B cell (primary cell): ENCODE measurements at regions not wholly inside any gene's neighbourhood (a gene's known extent, or its start where the extent isn't known, plus 50 kb on each side); places are given as distances from the start of the nearest gene placed in this dataset.
"Not testable (repeated sequence)": the region's sequence is repeated elsewhere in the genome, so short reads cannot be mapped to it uniquely, and the experiment has no call there.

Source experiments
- ATAC-seq: fragments of 200-7000 bp; cut with Tn5 transposase; one replicate; pipeline ENCODE4 v1.10.0; 2021; ENCODE audit warnings: low read depth, mild to moderate bottlenecking, moderate number of reproducible peaks, moderate library complexity
- CTCF ChIA-PET: fragments of 350-600 bp; sonication (Branson Sonifier 250); formaldehyde crosslinking; loops from one replicate; lab custom pipeline; 2021; ENCODE audit warnings: antibody characterized with exemption, inconsistent platforms; lab: Charles Lee
- POLR2A ChIA-PET: fragments of 350-600 bp; sonication (Branson Sonifier 250); formaldehyde crosslinking; loops from one replicate; lab custom pipeline; 2021; ENCODE audit warnings: antibody characterized with exemption; lab: Charles Lee
- DNase-seq: peaks from one replicate; pipeline ENCODE4 v3.0.0; 2013
- H2AFZ ChIP-seq: 2 replicates; pipeline ENCODE4 v1.6.1; 2012; ENCODE audit warnings: mild to moderate bottlenecking, low read depth, low read length; ENCODE audit not compliant: insufficient read depth, poor library complexity, severe bottlenecking
- H3K27ac ChIP-seq, 2 donors: 1 replicate in 1 of 2; 2 replicates in 1 of 2; pipeline ENCODE4 v1.5.1; 2012 to 2013; ENCODE audit warnings: low read length in 2 of 2, mild to moderate bottlenecking in 2 of 2, moderate library complexity in 1 of 2
- H3K27me3 ChIP-seq, 4 experiments: fragments of 200-600 bp in 1 of 4; sonication (generic) in 1 of 4; replicated peaks in 1 of 4; 1 replicate in 2 of 4; 2 replicates in 2 of 4; pipeline versions ENCODE4 v1.6.1 to v1.7.0; 2013 to 2016; ENCODE audit warnings: low read length in 3 of 4, mild to moderate bottlenecking in 2 of 4, mixed read lengths in 1 of 4, moderate library complexity in 1 of 4; ENCODE audit not compliant: insufficient read depth in 4 of 4, control insufficient read depth in 3 of 4; ENCODE audit errors: control extremely low read depth in 1 of 4
- H3K36me3 ChIP-seq, 2 experiments: replicated peaks in 1 of 2; 1 replicate in 1 of 2; 2 replicates in 1 of 2; pipeline versions ENCODE4 v1.6.1 to v1.7.1; 2013; ENCODE audit warnings: low read length in 1 of 2; ENCODE audit not compliant: insufficient read depth in 2 of 2, control insufficient read depth in 1 of 2; ENCODE audit errors: control extremely low read depth in 1 of 2, extremely low read depth in 1 of 2
- H3K4me1 ChIP-seq, 2 donors: fragments of 200-600 bp in 1 of 2; sonication (generic) in 1 of 2; 1 replicate in 1 of 2; 2 replicates in 1 of 2; pipeline versions ENCODE4 v1.5.1 to v1.6.1; 2013 to 2017; ENCODE audit warnings: low read length in 2 of 2; ENCODE audit not compliant: control insufficient read depth in 2 of 2, insufficient read depth in 2 of 2
- H3K4me2 ChIP-seq: replicated peaks from 2 replicates; pipeline ENCODE3; 2012; ENCODE audit warnings: mild to moderate bottlenecking, low read depth, low read length; ENCODE audit not compliant: poor library complexity, severe bottlenecking
- H3K4me3 ChIP-seq, 5 experiments: fragments of 200-600 bp in 1 of 5; sonication (generic) in 1 of 5; 1 replicate in 3 of 5; 2 replicates in 2 of 5; pipeline versions ENCODE4 v1.5.1 to v1.7.0; 2011 to 2016; ENCODE audit warnings: low read length in 4 of 5, mild to moderate bottlenecking in 4 of 5, low read depth in 2 of 5, control low read depth in 1 of 5, moderate library complexity in 1 of 5; ENCODE audit not compliant: insufficient read depth in 1 of 5; ENCODE audit errors: control extremely low read depth in 1 of 5, extremely low read depth in 1 of 5
- H3K79me2 ChIP-seq: fragments of 200-600 bp; sonication (generic); one replicate; pipeline ENCODE4 v1.6.0; 2016; ENCODE audit warnings: low read length; ENCODE audit not compliant: control insufficient read depth, insufficient read depth
- H3K9ac ChIP-seq: fragments of 200-600 bp; sonication (generic); 2 replicates; pipeline ENCODE4 v1.6.1; 2017; ENCODE audit warnings: mild to moderate bottlenecking, low read length, moderate library complexity
- H3K9me3 ChIP-seq, 3 donors: one replicate each; pipeline versions ENCODE4 v1.6.1 to v1.7.1; 2013; ENCODE audit warnings: low read length in 2 of 3; ENCODE audit not compliant: control insufficient read depth in 2 of 3, insufficient read depth in 1 of 3; ENCODE audit errors: control extremely low read depth in 1 of 3
- H4K20me1 ChIP-seq: 2 replicates; pipeline ENCODE4 v1.6.0; 2012; ENCODE audit warnings: mild to moderate bottlenecking, low read length; ENCODE audit not compliant: insufficient read depth, control insufficient read depth, poor library complexity, severe bottlenecking
- H3K27ac Mint-ChIP-seq: one replicate; pipeline ENCODE4 v1.8.0; 2021; ENCODE audit warnings: mixed read lengths
- H3K27me3 Mint-ChIP-seq: one replicate; pipeline ENCODE4 v1.8.0; 2021; ENCODE audit warnings: mixed read lengths
- H3K4me1 Mint-ChIP-seq: one replicate; pipeline ENCODE4 v1.8.0; 2021; ENCODE audit warnings: mixed read lengths
- H3K4me3 Mint-ChIP-seq: one replicate; pipeline ENCODE4 v1.8.0; 2021; ENCODE audit warnings: mixed read lengths
- H3K9me3 Mint-ChIP-seq: one replicate; pipeline ENCODE4 v1.8.0; 2022; ENCODE audit warnings: mixed read lengths; ENCODE audit not compliant: insufficient read depth
- CTCF ChIP-seq: fragments of 200-600 bp; IDR thresholded peaks from one replicate; pipeline ENCODE4 v1.8.0; 2022; ENCODE audit warnings: antibody characterized with exemption, mild to moderate bottlenecking
- EZH2 ChIP-seq: IDR thresholded peaks from 2 replicates; pipeline ENCODE4 v1.6.1; 2012; ENCODE audit warnings: borderline replicate concordance, low read depth, mild to moderate bottlenecking, moderate library complexity, low read length; ENCODE audit not compliant: insufficient read depth, poor library complexity, severe bottlenecking
- WGBS: methylation state at CpG from one replicate; pipeline ENCODE4 v1.1.5; 2013; ENCODE audit warnings: missing lambda C conversion rate; ENCODE audit not compliant: insufficient coverage; 5-methylcytosine and 5-hydroxymethylcytosine counted together
- intact Hi-C: fragments of 100-400 bp; cut with micrococcal nuclease; formaldehyde crosslinking; loops from one replicate; pipeline ENCODE4 v1.10.0; 2022

DNA sequence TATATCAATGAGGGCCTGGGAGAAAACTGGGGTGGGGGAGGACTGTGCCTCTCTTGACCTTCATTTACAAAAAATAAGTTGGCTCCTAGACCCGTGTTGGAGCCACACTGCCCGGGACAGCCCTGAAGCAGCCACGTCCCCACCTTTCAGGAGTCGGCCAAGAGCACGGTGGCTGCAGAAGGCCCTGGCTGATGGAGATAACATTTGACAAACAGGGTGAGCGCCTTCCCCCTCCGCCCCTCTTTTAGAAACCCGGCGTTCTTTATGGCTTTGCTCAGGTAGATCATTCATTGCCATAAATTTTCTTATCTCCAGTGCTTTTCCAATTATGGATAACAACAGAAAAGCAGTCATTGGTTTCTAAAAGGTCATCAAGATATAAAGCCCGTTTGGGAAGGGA, 398.1 kb upstream of the TNRC6C start:
- no peaks in the 10 kb centered on the region for H3K4me1 Mint-ChIP-seq
- Histone ChIP-seq H3K27me3 (peaks cover 0 to 13% (median 2%) of the 10 kb centered on the region in 4 experiments), H3K4me3 (no peak overlapping the region), H3K79me2 (no peaks in the 10 kb centered on the region), H3K9me3 (no peaks in the 10 kb centered on the region), H3K27ac (no peak overlapping the region), H3K36me3 (no peaks in the 10 kb centered on the region), H3K4me1 (no peaks in the 10 kb centered on the region), H3K9ac (no peak overlapping the region), H3K4me2 (no peak overlapping the region), H4K20me1 (no peaks in the 10 kb centered on the region), H2AFZ (no peak overlapping the region)
- no peak overlapping the region for H3K27ac Mint-ChIP-seq
- no peak for DNase-seq
- peaks cover 29% of the 10 kb centered on the region for H3K27me3 Mint-ChIP-seq
- ChIA-PET CTCF (no interaction called here), POLR2A (no interaction called here)
- no peaks in the 10 kb centered on the region for H3K9me3 Mint-ChIP-seq
- TF ChIP-seq CTCF = no peak
- TF ChIP-seq EZH2 = no peak
- intact Hi-C loops = no loop called here
- ATAC-seq = no peak
- H3K4me3 Mint-ChIP-seq = no peak overlapping the region
- 87% methylated on average over 7 of the region's 10 CpGs for WGBS

DNA sequence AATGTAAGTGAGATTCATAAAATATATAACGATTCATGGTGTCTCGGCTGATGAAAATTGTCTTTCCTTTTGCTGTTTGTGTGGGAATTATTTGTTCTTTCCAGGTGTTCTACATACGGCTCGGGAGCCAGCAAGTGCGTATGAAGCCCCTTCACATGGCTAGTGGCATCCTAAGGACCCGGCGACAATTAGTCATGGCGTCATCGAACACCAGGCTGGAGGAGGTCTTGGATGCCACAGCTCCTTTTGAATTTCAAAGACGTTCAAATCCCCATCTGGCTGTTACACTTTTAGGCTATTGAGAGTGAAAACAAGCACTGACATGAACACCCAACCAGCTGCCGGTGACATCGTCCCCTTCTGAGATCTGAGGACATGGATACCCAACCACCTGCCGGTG, 397.7 kb upstream of the TNRC6C start:
- no peak overlapping the region for H3K4me3 ChIP-seq
- whole genome bisulfite sequencing = 82% methylated on average over 10 of the region's 13 CpGs
- no peaks in the 10 kb centered on the region for H3K9me3 ChIP-seq
- no peaks in the 10 kb centered on the region for H3K36me3 ChIP-seq
- H4K20me1 ChIP-seq = no peaks in the 10 kb centered on the region
- DNase-seq (no peak), ATAC-seq (no peak)
- no peaks in the 10 kb centered on the region for H3K9me3 Mint-ChIP-seq
- H2AFZ ChIP-seq = no peak overlapping the region
- H3K4me2 ChIP-seq = no peak overlapping the region
- TF ChIP-seq EZH2 (no peak), CTCF (no peak)
- H3K9ac ChIP-seq = no peak overlapping the region
- H3K4me3 Mint-ChIP-seq = no peak overlapping the region
- no peaks in the 10 kb centered on the region for H3K4me1 Mint-ChIP-seq
- ChIA-PET CTCF (no interaction called here), POLR2A (no interaction called here)
- no peaks in the 10 kb centered on the region for H3K4me1 ChIP-seq
- no peaks in the 10 kb centered on the region for H3K79me2 ChIP-seq
- no peak overlapping the region for H3K27ac ChIP-seq
- peaks cover 34% of the 10 kb centered on the region for H3K27me3 Mint-ChIP-seq
- intact Hi-C loops = no loop called here
- H3K27ac Mint-ChIP-seq = no peak overlapping the region
- H3K27me3 ChIP-seq = peaks cover 0 to 18% (median 3%) of the 10 kb centered on the region in 4 experiments

DNA sequence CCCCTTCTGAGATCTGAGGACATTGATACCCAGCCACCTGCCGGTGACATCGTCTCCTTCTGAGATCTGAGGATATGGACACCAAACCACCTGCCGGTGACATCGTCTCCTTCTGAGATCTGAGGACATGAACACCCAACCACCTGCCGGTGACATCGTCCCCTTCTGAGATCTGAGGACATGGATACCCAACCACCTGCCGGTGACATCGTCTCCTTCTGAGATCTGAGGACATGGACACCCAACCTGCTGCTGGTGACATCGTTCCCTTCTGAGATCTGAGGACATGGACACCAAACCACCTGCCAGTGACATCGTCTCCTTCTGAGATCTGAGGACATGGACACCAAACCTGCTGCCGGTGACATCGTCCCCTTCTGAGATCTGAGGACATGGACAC, 396.1 kb upstream of the TNRC6C start:
- DNase-seq, H3K4me1 Mint-ChIP-seq, H3K4me3 Mint-ChIP-seq, CTCF ChIA-PET, intact Hi-C loops, POLR2A ChIA-PET, H2AFZ ChIP-seq, H3K9me3 Mint-ChIP-seq, H3K27ac Mint-ChIP-seq, H4K20me1 ChIP-seq, H3K9ac ChIP-seq, H3K4me2 ChIP-seq, H3K79me2 ChIP-seq, ATAC-seq, H3K4me3 ChIP-seq, H3K4me1 ChIP-seq, H3K27ac ChIP-seq, H3K36me3 ChIP-seq, H3K9me3 ChIP-seq: not testable (repeated sequence)
- H3K27me3 Mint-ChIP-seq = peaks cover 39% of the 10 kb centered on the region
- peaks cover 0 to 14% (median 3%) of the 10 kb centered on the region in 4 experiments for H3K27me3 ChIP-seq
- 100% methylated on average over 5 of the region's 12 CpGs for WGBS
